ENCODE measurements at regions not wholly inside any gene's neighbourhood (a gene's known extent, or its start where the extent isn't known, plus 50 kb on each side); places are given as distances from the start of the nearest gene placed in this dataset.

DNA sequence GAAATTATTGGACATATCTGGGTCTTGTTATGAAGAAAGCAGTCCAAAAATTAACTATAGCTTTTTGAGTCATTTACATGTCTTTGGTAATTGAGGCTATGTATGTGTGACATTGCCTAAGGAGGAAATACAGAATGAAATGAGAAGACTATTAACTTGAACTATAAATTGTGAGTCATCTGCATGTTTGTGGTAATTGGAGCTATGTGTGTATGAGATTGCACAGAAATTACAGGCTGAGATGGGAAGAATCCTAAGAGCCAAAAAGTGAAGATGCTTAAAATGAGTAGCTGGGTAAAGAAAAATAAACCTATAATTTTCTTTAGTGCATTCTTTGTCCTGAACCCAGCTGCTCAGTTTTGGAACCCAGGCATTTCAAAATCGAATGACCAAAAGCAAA lies 747.6 kb upstream of the EDIL3 start (continued):
- no peak for TF ChIP-seq RAD21 (IDR thresholded peaks at IDR 0.05 in 1 of 2, conservative IDR thresholded peaks at IDR 0.05 in 1 of 2; ENCODE audit: low read depth in 2 of 2, low read length in 2 of 2)
- no peak for TF ChIP-seq HDAC6 (IDR thresholded peaks at IDR 0.05; ENCODE audit: low read depth, low read length)
- TF ChIP-seq, protein P1, sequence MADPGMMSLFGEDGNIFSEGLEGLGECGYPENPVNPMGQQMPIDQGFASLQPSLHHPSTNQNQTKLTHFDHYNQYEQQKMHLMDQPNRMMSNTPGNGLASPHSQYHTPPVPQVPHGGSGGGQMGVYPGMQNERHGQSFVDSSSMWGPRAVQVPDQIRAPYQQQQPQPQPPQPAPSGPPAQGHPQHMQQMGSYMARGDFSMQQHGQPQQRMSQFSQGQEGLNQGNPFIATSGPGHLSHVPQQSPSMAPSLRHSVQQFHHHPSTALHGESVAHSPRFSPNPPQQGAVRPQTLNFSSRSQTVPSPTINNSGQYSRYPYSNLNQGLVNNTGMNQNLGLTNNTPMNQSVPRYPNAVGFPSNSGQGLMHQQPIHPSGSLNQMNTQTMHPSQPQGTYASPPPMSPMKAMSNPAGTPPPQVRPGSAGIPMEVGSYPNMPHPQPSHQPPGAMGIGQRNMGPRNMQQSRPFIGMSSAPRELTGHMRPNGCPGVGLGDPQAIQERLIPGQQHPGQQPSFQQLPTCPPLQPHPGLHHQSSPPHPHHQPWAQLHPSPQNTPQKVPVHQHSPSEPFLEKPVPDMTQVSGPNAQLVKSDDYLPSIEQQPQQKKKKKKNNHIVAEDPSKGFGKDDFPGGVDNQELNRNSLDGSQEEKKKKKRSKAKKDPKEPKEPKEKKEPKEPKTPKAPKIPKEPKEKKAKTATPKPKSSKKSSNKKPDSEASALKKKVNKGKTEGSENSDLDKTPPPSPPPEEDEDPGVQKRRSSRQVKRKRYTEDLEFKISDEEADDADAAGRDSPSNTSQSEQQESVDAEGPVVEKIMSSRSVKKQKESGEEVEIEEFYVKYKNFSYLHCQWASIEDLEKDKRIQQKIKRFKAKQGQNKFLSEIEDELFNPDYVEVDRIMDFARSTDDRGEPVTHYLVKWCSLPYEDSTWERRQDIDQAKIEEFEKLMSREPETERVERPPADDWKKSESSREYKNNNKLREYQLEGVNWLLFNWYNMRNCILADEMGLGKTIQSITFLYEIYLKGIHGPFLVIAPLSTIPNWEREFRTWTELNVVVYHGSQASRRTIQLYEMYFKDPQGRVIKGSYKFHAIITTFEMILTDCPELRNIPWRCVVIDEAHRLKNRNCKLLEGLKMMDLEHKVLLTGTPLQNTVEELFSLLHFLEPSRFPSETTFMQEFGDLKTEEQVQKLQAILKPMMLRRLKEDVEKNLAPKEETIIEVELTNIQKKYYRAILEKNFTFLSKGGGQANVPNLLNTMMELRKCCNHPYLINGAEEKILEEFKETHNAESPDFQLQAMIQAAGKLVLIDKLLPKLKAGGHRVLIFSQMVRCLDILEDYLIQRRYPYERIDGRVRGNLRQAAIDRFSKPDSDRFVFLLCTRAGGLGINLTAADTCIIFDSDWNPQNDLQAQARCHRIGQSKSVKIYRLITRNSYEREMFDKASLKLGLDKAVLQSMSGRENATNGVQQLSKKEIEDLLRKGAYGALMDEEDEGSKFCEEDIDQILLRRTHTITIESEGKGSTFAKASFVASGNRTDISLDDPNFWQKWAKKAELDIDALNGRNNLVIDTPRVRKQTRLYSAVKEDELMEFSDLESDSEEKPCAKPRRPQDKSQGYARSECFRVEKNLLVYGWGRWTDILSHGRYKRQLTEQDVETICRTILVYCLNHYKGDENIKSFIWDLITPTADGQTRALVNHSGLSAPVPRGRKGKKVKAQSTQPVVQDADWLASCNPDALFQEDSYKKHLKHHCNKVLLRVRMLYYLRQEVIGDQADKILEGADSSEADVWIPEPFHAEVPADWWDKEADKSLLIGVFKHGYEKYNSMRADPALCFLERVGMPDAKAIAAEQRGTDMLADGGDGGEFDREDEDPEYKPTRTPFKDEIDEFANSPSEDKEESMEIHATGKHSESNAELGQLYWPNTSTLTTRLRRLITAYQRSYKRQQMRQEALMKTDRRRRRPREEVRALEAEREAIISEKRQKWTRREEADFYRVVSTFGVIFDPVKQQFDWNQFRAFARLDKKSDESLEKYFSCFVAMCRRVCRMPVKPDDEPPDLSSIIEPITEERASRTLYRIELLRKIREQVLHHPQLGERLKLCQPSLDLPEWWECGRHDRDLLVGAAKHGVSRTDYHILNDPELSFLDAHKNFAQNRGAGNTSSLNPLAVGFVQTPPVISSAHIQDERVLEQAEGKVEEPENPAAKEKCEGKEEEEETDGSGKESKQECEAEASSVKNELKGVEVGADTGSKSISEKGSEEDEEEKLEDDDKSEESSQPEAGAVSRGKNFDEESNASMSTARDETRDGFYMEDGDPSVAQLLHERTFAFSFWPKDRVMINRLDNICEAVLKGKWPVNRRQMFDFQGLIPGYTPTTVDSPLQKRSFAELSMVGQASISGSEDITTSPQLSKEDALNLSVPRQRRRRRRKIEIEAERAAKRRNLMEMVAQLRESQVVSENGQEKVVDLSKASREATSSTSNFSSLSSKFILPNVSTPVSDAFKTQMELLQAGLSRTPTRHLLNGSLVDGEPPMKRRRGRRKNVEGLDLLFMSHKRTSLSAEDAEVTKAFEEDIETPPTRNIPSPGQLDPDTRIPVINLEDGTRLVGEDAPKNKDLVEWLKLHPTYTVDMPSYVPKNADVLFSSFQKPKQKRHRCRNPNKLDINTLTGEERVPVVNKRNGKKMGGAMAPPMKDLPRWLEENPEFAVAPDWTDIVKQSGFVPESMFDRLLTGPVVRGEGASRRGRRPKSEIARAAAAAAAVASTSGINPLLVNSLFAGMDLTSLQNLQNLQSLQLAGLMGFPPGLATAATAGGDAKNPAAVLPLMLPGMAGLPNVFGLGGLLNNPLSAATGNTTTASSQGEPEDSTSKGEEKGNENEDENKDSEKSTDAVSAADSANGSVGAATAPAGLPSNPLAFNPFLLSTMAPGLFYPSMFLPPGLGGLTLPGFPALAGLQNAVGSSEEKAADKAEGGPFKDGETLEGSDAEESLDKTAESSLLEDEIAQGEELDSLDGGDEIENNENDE (IDR thresholded peaks at IDR 0.05; ENCODE audit: insufficient replicate concordance, low read length) = no peak
- TF ChIP-seq CHD2 (IDR thresholded peaks at IDR 0.05; ENCODE audit: low read length) = no peak
- no peak for TF ChIP-seq SP2 (IDR thresholded peaks at IDR 0.05; ENCODE audit: low read length)
- no peak for TF ChIP-seq CTBP2 (IDR thresholded peaks at IDR 0.05; ENCODE audit: borderline replicate concordance, insufficient read depth, insufficient read length, low read length)

All from H1 (cell line).